ENCODE measurements at regions not wholly inside any gene's neighbourhood (a gene's known extent, or its start where the extent isn't known, plus 50 kb on each side); places are given as distances from the start of the nearest gene placed in this dataset.

DNA sequence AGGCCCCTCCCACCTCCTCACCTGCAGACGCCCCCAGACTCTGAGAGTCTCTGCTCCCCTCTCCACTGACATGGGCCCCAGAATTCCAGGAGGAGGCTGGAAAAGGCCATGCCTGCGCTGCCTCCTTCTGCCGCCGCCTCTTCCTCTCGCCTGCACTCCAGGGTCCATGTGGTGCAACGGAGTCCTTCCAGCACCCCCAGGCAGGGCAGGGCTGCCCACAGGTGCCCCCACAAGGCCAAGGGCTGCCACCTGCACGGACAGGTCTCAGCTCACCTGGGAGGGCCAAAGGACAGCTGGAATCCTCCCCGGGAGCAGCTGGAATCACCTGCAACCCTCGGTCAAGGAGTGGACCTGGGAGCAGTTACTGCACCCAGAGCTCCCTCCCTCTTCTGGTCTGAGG, 194.9 kb downstream of the RBFOX3 start:
- no peaks in the 10 kb centered on the region for H3K4me1 ChIP-seq (replicated peaks)
- WGBS = 69% methylated on average over 9 of the region's 9 CpGs
- no peak for DNase-seq (ENCODE audit: low spot score)
- H3K27me3 ChIP-seq (replicated peaks; ENCODE audit: insufficient read depth) = peaks cover 19% of the 10 kb centered on the region
- H3K27ac ChIP-seq = no peak overlapping the region
- intact Hi-C loops (cut with DNase I) = no loop called here
- no peaks in the 10 kb centered on the region for H3K9me3 ChIP-seq
- TF ChIP-seq, protein P1, sequence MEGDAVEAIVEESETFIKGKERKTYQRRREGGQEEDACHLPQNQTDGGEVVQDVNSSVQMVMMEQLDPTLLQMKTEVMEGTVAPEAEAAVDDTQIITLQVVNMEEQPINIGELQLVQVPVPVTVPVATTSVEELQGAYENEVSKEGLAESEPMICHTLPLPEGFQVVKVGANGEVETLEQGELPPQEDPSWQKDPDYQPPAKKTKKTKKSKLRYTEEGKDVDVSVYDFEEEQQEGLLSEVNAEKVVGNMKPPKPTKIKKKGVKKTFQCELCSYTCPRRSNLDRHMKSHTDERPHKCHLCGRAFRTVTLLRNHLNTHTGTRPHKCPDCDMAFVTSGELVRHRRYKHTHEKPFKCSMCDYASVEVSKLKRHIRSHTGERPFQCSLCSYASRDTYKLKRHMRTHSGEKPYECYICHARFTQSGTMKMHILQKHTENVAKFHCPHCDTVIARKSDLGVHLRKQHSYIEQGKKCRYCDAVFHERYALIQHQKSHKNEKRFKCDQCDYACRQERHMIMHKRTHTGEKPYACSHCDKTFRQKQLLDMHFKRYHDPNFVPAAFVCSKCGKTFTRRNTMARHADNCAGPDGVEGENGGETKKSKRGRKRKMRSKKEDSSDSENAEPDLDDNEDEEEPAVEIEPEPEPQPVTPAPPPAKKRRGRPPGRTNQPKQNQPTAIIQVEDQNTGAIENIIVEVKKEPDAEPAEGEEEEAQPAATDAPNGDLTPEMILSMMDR (IDR thresholded peaks at IDR 0.05) = no peak
- TF ChIP-seq POLR2A (IDR thresholded peaks at IDR 0.05) = no peak
- no peak for TF ChIP-seq POLR2AphosphoS5 (IDR thresholded peaks at IDR 0.05)
- no peaks in the 10 kb centered on the region for H3K36me3 ChIP-seq
- H3K4me3 ChIP-seq = no peak overlapping the region

DNA sequence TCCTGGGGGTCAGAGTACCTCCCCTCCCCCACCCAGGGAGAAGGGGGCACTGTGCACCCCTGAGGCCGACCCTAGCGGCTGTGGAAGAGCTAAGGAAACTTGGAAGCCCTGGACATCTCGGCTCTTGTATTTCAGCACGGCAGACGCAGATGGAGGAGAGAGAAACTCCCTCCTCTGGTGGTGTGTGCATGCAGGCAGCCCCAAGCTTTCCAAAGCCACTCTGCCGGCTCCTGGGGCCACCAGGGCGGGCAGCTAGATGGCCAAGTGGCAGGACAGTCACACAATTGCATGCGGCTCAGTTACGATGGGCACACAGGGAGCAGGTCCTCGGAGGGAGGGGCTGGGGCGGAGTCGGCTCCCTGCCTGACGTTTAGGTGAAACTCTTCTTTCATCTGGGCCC, 195.5 kb downstream of the RBFOX3 start:
- H3K9me3 ChIP-seq = no peaks in the 10 kb centered on the region
- peaks cover 19% of the 10 kb centered on the region for H3K27me3 ChIP-seq (replicated peaks; ENCODE audit: insufficient read depth)
- H3K4me1 ChIP-seq (replicated peaks) = no peaks in the 10 kb centered on the region
- intact Hi-C loops (cut with DNase I) = no loop called here
- H3K4me3 ChIP-seq = no peak overlapping the region
- 48% methylated on average over 12 of the region's 13 CpGs for WGBS
- no peaks in the 10 kb centered on the region for H3K36me3 ChIP-seq
- DNase-seq (ENCODE audit: low spot score) = no peak
- TF ChIP-seq POLR2AphosphoS5 (IDR thresholded peaks at IDR 0.05) (no peak), POLR2A (IDR thresholded peaks at IDR 0.05) (no peak)
- TF ChIP-seq, protein P1 (IDR thresholded peaks at IDR 0.05) = no peak
- H3K27ac ChIP-seq = no peak overlapping the region

DNA sequence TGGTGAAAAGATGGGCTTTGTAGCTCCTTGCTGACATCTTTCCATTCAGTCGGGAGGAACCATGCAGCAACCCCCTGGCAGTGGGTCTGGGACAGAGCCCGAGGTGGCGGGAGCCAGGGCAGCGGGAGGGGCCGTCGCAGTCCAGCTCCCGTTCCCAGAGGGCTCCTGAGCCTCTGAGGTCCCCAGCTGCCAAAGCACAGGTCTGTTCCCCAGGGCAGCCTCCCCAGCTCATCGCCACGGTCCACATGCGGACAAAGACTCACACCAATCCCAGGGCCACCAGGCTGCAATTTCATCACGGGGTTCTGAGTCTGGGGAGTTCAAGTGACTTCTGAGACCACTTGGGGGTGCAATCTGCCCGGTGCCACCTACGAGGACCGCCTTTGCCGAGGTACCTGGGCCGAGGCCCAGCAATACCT, 196.0 kb downstream of the RBFOX3 start:
- H3K9me3 ChIP-seq = no peaks in the 10 kb centered on the region
- no peak overlapping the region for H3K27ac ChIP-seq
- DNase-seq (ENCODE audit: low spot score) = no peak
- H3K27me3 ChIP-seq (replicated peaks; ENCODE audit: insufficient read depth) = peaks cover 19% of the 10 kb centered on the region
- TF ChIP-seq, protein P1 (IDR thresholded peaks at IDR 0.05) = no peak
- TF ChIP-seq POLR2AphosphoS5 (IDR thresholded peaks at IDR 0.05) (no peak), POLR2A (IDR thresholded peaks at IDR 0.05) (no peak)
- intact Hi-C loops (cut with DNase I) = no loop called here
- no peaks in the 10 kb centered on the region for H3K36me3 ChIP-seq
- H3K4me3 ChIP-seq = no peak overlapping the region
- WGBS = 46% methylated on average over 9 of the region's 16 CpGs
- no peaks in the 10 kb centered on the region for H3K4me1 ChIP-seq (replicated peaks)

DNA sequence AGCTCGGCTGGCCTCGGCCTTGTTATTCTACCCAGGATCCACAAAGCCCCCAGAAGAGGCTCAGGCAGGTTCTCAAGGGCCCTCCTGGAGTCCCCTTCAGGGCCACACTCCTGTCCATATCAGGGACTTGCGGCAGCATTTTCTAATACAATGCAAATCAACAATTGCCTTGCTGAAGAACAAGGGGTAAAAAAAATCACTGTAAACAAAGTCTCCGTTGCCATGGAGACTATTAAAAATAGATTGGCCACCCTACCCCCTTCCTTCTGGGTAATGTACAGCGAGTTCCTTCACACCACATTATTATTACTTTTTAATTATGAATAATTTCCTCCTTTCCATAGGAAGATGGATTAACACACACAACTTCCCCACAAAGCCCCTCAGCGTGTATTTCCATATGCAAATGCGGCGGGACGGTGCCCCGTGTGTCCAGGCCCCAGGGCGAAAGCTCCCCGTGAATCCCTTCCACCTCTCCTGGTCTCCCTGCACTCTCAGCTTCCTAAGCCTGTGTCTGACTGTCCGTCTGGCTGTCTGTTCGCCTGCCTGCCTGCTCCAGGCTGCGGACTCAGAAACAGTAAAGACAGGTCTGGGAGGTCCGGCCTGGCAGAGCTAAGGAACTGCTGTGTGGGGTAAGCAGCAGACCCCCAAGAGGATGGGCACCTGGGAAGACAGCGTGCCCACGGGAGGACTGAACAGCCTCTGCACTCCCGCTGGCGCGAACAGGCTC, 196.6 kb downstream of the RBFOX3 start:
- TF ChIP-seq POLR2A (IDR thresholded peaks at IDR 0.05) = no peak
- TF ChIP-seq, protein P1 (IDR thresholded peaks at IDR 0.05) = no peak
- TF ChIP-seq POLR2AphosphoS5 (IDR thresholded peaks at IDR 0.05) = no peak
- no peak for DNase-seq (ENCODE audit: low spot score)
- Histone ChIP-seq H3K4me3 (no peak overlapping the region), H3K27me3 (replicated peaks; ENCODE audit: insufficient read depth) (peaks cover 19% of the 10 kb centered on the region), H3K27ac (no peak overlapping the region), H3K36me3 (no peaks in the 10 kb centered on the region), H3K4me1 (replicated peaks) (no peaks in the 10 kb centered on the region), H3K9me3 (no peaks in the 10 kb centered on the region)
- intact Hi-C loops (cut with DNase I) = no loop called here
- WGBS = 62% methylated on average over 21 of the region's 21 CpGs

DNA sequence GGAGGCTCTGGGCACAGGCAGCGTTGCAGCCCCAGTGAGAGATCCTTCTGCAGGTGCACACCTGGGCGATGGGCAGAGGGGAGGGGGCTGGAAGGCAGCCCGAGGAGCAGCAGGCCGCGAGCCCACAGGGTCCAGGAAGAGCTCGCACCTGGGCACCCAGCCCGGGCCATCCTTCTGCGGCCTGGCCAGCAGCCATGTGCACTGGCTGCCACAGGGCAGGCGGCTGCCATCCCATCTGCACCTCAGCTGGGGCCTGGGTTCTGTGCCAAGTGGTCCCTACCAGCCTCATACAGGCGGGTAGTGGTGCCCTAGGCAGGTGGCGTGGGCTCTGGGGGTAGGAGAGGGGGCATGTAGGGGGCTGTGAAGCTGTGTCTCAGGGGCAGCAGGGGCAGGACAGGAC, 197.2 kb downstream of the RBFOX3 start:
- Histone ChIP-seq H3K4me3 (no peak overlapping the region), H3K9me3 (no peaks in the 10 kb centered on the region), H3K36me3 (no peaks in the 10 kb centered on the region), H3K4me1 (replicated peaks) (no peaks in the 10 kb centered on the region), H3K27me3 (replicated peaks; ENCODE audit: insufficient read depth) (peaks cover 24% of the 10 kb centered on the region), H3K27ac (no peak overlapping the region)
- peak; percentile 26 for DNase-seq (ENCODE audit: low spot score)
- TF ChIP-seq, protein P1 (IDR thresholded peaks at IDR 0.05) = no peak
- no peak for TF ChIP-seq POLR2AphosphoS5 (IDR thresholded peaks at IDR 0.05)
- intact Hi-C loops (cut with DNase I) = no loop called here
- 21% methylated on average over 10 of the region's 11 CpGs for WGBS

Data from prostate gland (tissue), 2 donors.